ENCODE measurements at regions not wholly inside any gene's neighbourhood (a gene's known extent, or its start where the extent isn't known, plus 50 kb on each side); places are given as distances from the start of the nearest gene placed in this dataset.
A peak's percentile ranks its signal among the peaks of the same experiment; 100 is the strongest.

DNA sequence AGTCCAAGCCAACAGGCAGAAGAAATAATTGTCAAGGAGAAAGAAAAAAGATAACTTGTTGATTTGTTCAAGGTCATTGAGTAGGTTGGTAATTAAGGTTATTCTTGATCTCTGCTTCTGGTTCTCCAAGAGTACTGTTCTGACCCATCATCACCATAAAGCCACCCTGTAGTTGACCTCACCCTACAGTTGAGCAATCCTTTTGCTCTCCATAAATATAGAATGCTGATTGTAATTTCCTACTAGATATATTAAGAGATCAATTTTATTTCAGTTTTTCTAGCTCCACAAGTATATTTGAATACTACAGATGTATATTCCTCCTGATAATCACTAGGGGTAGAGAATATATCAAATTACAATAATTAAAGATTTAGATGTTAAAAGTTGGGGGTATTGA, 350.5 kb upstream of the PDE3A start:
- Histone ChIP-seq H3K4me3 (no peak overlapping the region), H3K27me3 (no peaks in the 10 kb centered on the region), H3K36me3 (no peaks in the 10 kb centered on the region), H3K4me1 (peaks cover 0 to 8% (median 2%) of the 10 kb centered on the region in 4 donors), H3K27ac (peak overlapping the region in 2 of 4 donors; percentile 46 to 68), H3K9me3 (no peaks in the 10 kb centered on the region)
- DNase-seq: no peak
- TF ChIP-seq, protein P1, sequence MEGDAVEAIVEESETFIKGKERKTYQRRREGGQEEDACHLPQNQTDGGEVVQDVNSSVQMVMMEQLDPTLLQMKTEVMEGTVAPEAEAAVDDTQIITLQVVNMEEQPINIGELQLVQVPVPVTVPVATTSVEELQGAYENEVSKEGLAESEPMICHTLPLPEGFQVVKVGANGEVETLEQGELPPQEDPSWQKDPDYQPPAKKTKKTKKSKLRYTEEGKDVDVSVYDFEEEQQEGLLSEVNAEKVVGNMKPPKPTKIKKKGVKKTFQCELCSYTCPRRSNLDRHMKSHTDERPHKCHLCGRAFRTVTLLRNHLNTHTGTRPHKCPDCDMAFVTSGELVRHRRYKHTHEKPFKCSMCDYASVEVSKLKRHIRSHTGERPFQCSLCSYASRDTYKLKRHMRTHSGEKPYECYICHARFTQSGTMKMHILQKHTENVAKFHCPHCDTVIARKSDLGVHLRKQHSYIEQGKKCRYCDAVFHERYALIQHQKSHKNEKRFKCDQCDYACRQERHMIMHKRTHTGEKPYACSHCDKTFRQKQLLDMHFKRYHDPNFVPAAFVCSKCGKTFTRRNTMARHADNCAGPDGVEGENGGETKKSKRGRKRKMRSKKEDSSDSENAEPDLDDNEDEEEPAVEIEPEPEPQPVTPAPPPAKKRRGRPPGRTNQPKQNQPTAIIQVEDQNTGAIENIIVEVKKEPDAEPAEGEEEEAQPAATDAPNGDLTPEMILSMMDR (IDR thresholded peaks at IDR 0.05): no peak
- no peak for TF ChIP-seq POLR2A (IDR thresholded peaks at IDR 0.05)

DNA sequence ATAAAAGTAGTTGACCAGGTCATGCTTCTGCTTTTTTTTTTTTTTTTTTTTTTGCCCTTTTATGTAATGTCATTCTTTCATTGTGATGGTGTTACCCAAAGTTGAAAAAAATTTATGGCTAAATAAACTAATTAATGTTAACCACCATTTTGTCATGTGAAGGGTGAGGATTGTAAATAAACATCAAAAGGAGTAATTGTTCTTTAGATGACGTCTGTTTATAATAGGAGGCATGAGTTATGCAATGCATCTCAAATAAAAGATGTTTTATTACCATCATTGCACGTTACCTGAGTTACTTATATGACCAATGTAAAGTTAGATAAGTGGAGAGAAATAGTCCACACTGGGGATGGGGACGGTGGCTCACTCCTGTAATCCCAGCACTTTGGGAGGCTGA, 349.9 kb upstream of the PDE3A start:
- TF ChIP-seq POLR2A (IDR thresholded peaks at IDR 0.05): no peak
- peaks cover 0 to 8% (median 2%) of the 10 kb centered on the region in 4 donors for H3K4me1 ChIP-seq
- H3K9me3 ChIP-seq: no peaks in the 10 kb centered on the region
- no peak overlapping the region for H3K4me3 ChIP-seq
- H3K27ac ChIP-seq: no peak overlapping the region
- H3K27me3 ChIP-seq: no peaks in the 10 kb centered on the region
- no peak for DNase-seq
- no peaks in the 10 kb centered on the region for H3K36me3 ChIP-seq

DNA sequence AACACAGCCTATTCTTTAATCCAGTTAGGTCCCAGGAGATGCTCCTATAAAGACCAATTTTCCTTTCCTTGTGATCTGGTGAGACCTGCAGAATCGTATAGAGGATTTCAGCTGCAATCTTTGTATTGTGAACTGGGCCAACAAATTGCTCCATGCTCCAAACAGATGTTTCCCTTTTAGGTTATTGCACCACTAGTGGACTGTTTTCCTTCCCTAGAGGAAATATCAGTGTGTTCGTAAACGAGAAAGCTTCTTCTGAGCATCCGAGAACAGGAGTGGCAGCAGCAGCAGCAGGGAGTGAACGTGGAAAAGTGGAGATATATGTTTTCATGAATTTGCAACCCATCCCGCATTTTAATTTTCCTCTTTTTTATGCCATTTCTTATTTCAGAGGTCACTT, 344.1 kb upstream of the PDE3A start:
- H3K27ac ChIP-seq: no peak overlapping the region
- no peaks in the 10 kb centered on the region for H3K9me3 ChIP-seq
- no peak overlapping the region for H3K4me3 ChIP-seq
- H3K27me3 ChIP-seq: no peaks in the 10 kb centered on the region
- TF ChIP-seq, protein P1 (IDR thresholded peaks at IDR 0.05): no peak
- TF ChIP-seq POLR2A (IDR thresholded peaks at IDR 0.05): no peak
- no peaks in the 10 kb centered on the region for H3K36me3 ChIP-seq
- DNase-seq: no peak
- H3K4me1 ChIP-seq: peaks cover 0 to 3% (median 0%) of the 10 kb centered on the region in 4 donors

- H3K4me3 ChIP-seq: no peak overlapping the region
- DNase-seq: no peak
- no peaks in the 10 kb centered on the region for H3K9me3 ChIP-seq
- H3K27me3 ChIP-seq: no peaks in the 10 kb centered on the region
- no peaks in the 10 kb centered on the region for H3K4me1 ChIP-seq
- no peaks in the 10 kb centered on the region for H3K36me3 ChIP-seq
- TF ChIP-seq, protein P1 (IDR thresholded peaks at IDR 0.05): no peak
- TF ChIP-seq POLR2A (IDR thresholded peaks at IDR 0.05): no peak
- H3K27ac ChIP-seq: no peak overlapping the region
Measured at GRCh38 chr12:20028033-20028432, 340.3 kb upstream of the PDE3A start.

DNA sequence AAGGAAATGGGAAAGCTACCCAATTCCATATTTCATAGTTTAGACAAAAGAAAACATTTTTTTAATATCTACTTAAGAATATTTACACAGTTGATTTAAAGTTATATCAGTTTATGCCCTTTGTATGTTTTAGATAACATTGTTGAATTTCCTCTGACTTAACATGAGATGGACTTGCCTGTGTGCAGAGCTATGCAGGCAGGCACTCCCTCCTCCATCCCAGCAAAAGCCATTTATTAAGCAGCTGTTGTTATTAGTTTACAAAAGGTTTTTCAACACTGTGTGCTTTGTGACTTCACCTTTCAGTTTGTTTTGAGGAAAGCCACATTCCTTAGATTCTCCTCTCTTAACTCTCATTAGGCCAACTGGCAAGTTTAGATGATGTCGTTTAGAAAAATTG, 337.5 kb upstream of the PDE3A start:
- no peaks in the 10 kb centered on the region for H3K27me3 ChIP-seq
- no peak overlapping the region for H3K27ac ChIP-seq
- no peaks in the 10 kb centered on the region for H3K4me1 ChIP-seq
- no peaks in the 10 kb centered on the region for H3K9me3 ChIP-seq
- no peak for DNase-seq
- H3K4me3 ChIP-seq: no peak overlapping the region
- no peaks in the 10 kb centered on the region for H3K36me3 ChIP-seq
- TF ChIP-seq, protein P1 (IDR thresholded peaks at IDR 0.05): no peak
- TF ChIP-seq POLR2A (IDR thresholded peaks at IDR 0.05): no peak

DNA sequence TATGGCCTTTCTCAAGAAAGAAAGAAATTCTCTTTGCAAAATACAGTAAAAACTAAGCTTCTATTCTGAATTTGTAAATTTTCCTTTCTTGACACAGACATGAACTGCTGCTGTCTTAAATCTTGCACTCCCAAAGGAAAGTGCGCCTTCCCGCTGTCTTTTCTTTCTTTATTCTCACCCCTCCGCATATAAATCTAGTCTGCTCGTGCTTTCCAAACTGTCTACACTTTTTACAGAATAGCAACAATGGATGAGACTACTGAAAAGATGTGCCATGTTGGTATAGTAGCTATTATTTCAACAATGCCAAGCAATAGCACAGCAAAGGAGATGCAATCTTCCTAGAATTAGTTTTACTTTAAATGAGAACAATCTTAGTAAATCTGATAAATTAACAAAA, 328.8 kb upstream of the PDE3A start:
- H3K4me1 ChIP-seq: no peaks in the 10 kb centered on the region
- no peak overlapping the region for H3K27ac ChIP-seq
- H3K4me3 ChIP-seq: no peak overlapping the region
- no peak for DNase-seq
- no peaks in the 10 kb centered on the region for H3K36me3 ChIP-seq
- no peaks in the 10 kb centered on the region for H3K27me3 ChIP-seq
- H3K9me3 ChIP-seq: no peaks in the 10 kb centered on the region
- no peak for TF ChIP-seq POLR2A (IDR thresholded peaks at IDR 0.05)
- TF ChIP-seq, protein P1 (IDR thresholded peaks at IDR 0.05): no peak

All from Peyer's patch (tissue), 4 donors.